BJ (cell line): ENCODE measurements at regions not wholly inside any gene's neighbourhood (a gene's known extent, or its start where the extent isn't known, plus 50 kb on each side); places are given as distances from the start of the nearest gene placed in this dataset.

ENCODE experiments used
- CTCF ChIA-PET: fragments of 350-600 bp; formaldehyde crosslinking; extraction: SDS; loops from one replicate; lab custom pipeline; 2021; ENCODE audit warnings: antibody characterized with exemption, inconsistent platforms; lab: Yijun Ruan, JAX
- POLR2A ChIA-PET: fragments of 300-600 bp; sonication (Branson Sonifier 250); formaldehyde crosslinking; extraction: SDS; loops from one replicate; lab custom pipeline; 2021; ENCODE audit warnings: antibody characterized with exemption; lab: Charles Lee
- DNase-seq: peaks from one replicate; pipeline ENCODE4 v3.0.0-alpha.2; 2011; ENCODE audit warnings: low read depth
- H3K27me3 ChIP-seq: 2 replicates; pipeline ENCODE4 v1.6.0; 2011; ENCODE audit warnings: low read length; ENCODE audit not compliant: control insufficient read depth, insufficient read depth
- H3K36me3 ChIP-seq: 2 replicates; pipeline ENCODE4 v1.5.1; 2011; ENCODE audit warnings: low read length; ENCODE audit not compliant: control insufficient read depth, insufficient read depth
- H3K4me3 ChIP-seq: 2 replicates; pipeline ENCODE4 v1.5.1; 2011; ENCODE audit warnings: low read depth, mild to moderate bottlenecking, control low read depth, low read length
- TF ChIP-seq, protein P1 (sequence below): IDR thresholded peaks from 2 replicates; pipeline ENCODE4 v1.5.1; 2011; ENCODE audit warnings: low read depth, mild to moderate bottlenecking, control low read depth, inconsistent platforms, low read length, moderate library complexity; ENCODE audit not compliant: insufficient read depth

DNA sequence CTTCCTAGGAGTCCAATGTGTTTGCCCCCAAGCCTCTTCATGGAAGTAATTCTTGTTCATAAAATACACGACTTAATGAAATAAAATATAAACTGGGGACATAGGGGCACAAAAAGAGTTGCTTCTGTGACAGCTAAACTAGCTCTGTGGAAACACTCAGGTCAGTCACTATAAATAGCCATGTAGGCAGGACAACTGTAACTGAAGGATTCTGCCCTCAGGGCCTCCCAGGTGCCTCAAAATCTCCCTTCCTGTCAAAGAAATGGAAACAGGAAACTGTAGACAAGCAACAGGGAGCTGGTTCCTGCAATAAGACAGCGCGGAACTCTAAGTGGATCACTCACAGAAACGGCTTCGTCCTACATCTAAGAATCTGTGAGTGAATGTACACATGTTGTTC lies 178.1 kb upstream of the ZFHX3 start:
- no peaks in the 10 kb centered on the region for H3K36me3 ChIP-seq
- no peak for DNase-seq
- POLR2A ChIA-PET = no interaction called here
- no peak overlapping the region for H3K4me3 ChIP-seq
- CTCF ChIA-PET = interaction anchor here (0.5 kb wide), 1 partner anchor 204 kb away, joined by 4 read pairs; no protein-coding TSS in a partner anchor
- TF ChIP-seq, protein P1, sequence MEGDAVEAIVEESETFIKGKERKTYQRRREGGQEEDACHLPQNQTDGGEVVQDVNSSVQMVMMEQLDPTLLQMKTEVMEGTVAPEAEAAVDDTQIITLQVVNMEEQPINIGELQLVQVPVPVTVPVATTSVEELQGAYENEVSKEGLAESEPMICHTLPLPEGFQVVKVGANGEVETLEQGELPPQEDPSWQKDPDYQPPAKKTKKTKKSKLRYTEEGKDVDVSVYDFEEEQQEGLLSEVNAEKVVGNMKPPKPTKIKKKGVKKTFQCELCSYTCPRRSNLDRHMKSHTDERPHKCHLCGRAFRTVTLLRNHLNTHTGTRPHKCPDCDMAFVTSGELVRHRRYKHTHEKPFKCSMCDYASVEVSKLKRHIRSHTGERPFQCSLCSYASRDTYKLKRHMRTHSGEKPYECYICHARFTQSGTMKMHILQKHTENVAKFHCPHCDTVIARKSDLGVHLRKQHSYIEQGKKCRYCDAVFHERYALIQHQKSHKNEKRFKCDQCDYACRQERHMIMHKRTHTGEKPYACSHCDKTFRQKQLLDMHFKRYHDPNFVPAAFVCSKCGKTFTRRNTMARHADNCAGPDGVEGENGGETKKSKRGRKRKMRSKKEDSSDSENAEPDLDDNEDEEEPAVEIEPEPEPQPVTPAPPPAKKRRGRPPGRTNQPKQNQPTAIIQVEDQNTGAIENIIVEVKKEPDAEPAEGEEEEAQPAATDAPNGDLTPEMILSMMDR = no peak
- H3K27me3 ChIP-seq = no peaks in the 10 kb centered on the region

DNA sequence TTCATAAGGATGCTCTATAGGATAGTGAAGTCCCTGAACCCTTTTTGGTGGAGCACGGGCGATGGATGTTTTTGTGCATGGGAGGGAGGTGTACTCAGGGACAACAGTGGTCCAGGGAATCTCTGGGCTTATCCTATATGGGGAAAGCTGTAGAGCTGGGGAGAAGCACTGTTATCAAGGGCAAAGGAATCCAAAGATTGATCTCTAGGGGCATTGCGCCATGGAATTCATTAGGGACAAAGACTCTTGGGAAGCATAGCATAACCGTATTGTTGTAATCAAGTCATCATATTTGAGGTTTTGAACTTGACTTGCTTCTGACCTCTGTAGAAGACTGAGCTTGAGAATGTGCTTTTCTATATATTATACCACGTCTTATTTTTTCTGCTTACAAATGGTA lies 172.9 kb upstream of the ZFHX3 start:
- H3K4me3 ChIP-seq = no peak overlapping the region
- TF ChIP-seq, protein P1 = no peak
- ChIA-PET CTCF (interaction anchor here (0.6 kb wide), 1 partner anchor 720 kb away, joined by 3 read pairs; no protein-coding TSS in a partner anchor), POLR2A (no interaction called here)
- no peak for DNase-seq
- H3K36me3 ChIP-seq = no peaks in the 10 kb centered on the region
- no peaks in the 10 kb centered on the region for H3K27me3 ChIP-seq

DNA sequence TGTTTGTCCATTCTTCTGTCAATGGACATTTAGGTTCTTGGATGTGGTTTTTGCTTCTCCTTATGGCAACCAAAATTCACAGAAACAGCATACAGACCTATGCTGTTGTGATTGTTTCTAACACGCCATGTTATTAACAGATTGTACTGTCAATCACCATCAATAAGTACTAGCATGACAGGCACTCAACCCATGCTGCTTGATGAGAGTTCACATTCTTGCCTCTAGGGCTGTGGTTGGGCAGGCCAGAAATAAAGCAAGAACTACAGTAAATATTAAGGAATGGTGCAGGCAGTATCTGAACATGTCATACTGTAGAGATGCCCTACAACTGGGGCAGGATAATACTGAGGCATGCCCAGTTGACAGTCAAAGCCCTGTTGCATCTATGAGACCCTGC lies 171.2 kb upstream of the ZFHX3 start:
- Histone ChIP-seq H3K36me3 (no peaks in the 10 kb centered on the region), H3K4me3 (no peak overlapping the region), H3K27me3 (no peaks in the 10 kb centered on the region)
- DNase-seq = no peak
- TF ChIP-seq, protein P1 = peak; percentile 23; the same call in 1 of the 2 replicates
- ChIA-PET POLR2A (no interaction called here), CTCF (interaction anchor here (0.7 kb wide), 1 partner anchor 13 kb away, joined by 3 read pairs; no protein-coding TSS in a partner anchor)

DNA sequence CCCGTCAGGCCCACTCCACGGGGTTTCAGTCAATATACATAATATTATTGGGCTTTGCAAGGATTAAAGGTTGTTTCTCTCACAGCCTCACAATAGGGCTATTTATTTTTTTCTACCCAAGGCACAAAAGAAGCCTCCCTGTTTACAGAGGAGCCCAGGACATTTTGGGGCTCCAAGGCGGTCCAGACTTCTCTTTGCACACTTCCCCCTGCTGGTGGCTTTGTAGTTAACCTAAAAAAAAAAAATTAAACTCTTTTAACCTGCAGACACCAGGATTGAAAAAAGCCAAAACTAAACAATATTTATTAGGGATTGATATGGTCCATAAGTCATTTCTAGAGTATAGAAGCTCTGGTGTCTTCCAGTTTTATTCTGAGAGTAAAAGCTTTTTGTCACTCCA lies 169.7 kb upstream of the ZFHX3 start:
- ChIA-PET CTCF (interaction anchor here (0.6 to 0.9 kb wide), 2 partner anchors 15 to 48 kb away, joined by 3 read pairs; no protein-coding TSS in a partner anchor), POLR2A (no interaction called here)
- no peaks in the 10 kb centered on the region for H3K27me3 ChIP-seq
- no peak for DNase-seq
- H3K4me3 ChIP-seq = no peak overlapping the region
- TF ChIP-seq, protein P1 = peak; percentile 17; the same call in 1 of the 2 replicates
- H3K36me3 ChIP-seq = no peaks in the 10 kb centered on the region

DNA sequence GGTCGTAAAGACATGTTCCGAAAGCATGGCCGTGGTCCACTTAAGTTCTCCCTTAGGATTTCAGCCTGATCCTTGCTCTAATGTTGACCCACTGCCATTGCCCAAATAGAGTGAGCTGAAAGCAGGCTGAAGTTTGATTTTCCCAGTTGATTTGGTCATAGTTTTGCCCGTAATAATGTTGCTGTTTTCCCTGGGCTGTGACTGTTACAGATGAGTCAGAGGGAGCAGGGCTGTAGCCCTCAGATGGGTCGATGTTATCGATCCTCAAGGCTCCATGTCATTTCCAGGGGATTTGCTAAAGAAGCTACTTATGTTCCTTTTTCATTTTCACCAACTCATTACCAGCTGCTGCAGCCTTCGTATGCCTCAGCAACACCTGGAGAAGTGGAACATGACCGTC lies 169.0 kb upstream of the ZFHX3 start:
- TF ChIP-seq, protein P1 = no peak
- CTCF ChIA-PET = interaction anchor here (0.9 to 1.0 kb wide), 3 partner anchors 15 to 16 kb away, joined by 3 read pairs; no protein-coding TSS in a partner anchor
- no peak for DNase-seq
- H3K4me3 ChIP-seq = no peak overlapping the region
- H3K36me3 ChIP-seq = no peaks in the 10 kb centered on the region
- POLR2A ChIA-PET = no interaction called here
- no peaks in the 10 kb centered on the region for H3K27me3 ChIP-seq
